ENCODE measurements at regions not wholly inside any gene's neighbourhood (a gene's known extent, or its start where the extent isn't known, plus 50 kb on each side); places are given as distances from the start of the nearest gene placed in this dataset.
A peak's percentile ranks its signal among the peaks of the same experiment; 100 is the strongest.

GRCh38 chr3:16104156-16104555 lies 70.3 kb upstream of the GALNT15 start:
- H3K4me2 ChIP-seq (ENCODE audit: low read depth, low read length), result no peak overlapping the region; the same call in 1 of the 2 replicates
- in situ Hi-C loops (cut with MboI; ENCODE audit: low sequenced_read_pairs) (no loop called here), intact Hi-C loops (cut with micrococcal nuclease) (loop anchor here (5.0 kb wide), 2 partner anchors 33 to 57 kb away; no protein-coding TSS in a partner anchor), dilution Hi-C loops (cut with HindIII; ENCODE audit: low sequenced_read_pairs, unreplicated experiment) (no loop called here)
- H2BK5ac ChIP-seq (ENCODE audit: low read depth, low read length, poor library complexity, severe bottlenecking), result peak overlapping the region; percentile 97
- peak overlapping the region; percentile 98 to 99 for H4K8ac ChIP-seq (ENCODE audit: low read depth in 2 of 2, low read length in 2 of 2)
- no peak overlapping the region for H2AK9ac ChIP-seq (replicated peaks; ENCODE audit: low read depth, low read length, poor library complexity)
- H4K20me1 ChIP-seq (ENCODE audit: insufficient read depth, low read length), result no peaks in the 10 kb centered on the region
- H3K79me1 ChIP-seq (ENCODE audit: low read depth in 1 of 2, low read length in 2 of 2), result no peaks in the 10 kb centered on the region; a peak in 1 of 4 replicates
- peak overlapping the region; percentile 99 for H2BK120ac ChIP-seq (ENCODE audit: low read depth, low read length)
- peak overlapping the region; percentile 99 for H2BK15ac ChIP-seq (ENCODE audit: low read depth, low read length)
- H3K9me3 ChIP-seq (ENCODE audit: control insufficient read depth, insufficient read depth, low read length), result no peaks in the 10 kb centered on the region
- H3K4ac ChIP-seq (ENCODE audit: low read depth, low read length), result peak overlapping the region; percentile 93
- peaks cover 6% of the 10 kb centered on the region; the same call in 1 of the 2 replicates for H3K9me1 ChIP-seq (ENCODE audit: insufficient read depth, low read length)
- H3K56ac ChIP-seq (ENCODE audit: extremely low read depth, insufficient read depth, low read length), result peak overlapping the region; percentile 99
- H2BK20ac ChIP-seq (ENCODE audit: low read depth, low read length), result peak overlapping the region; percentile 95
- no peaks in the 10 kb centered on the region for H3K27me3 ChIP-seq (ENCODE audit: control insufficient read depth, insufficient read depth, low read length)
- peak overlapping the region; percentile 94 for H3K18ac ChIP-seq (ENCODE audit: low read depth, low read length)
- ATAC-seq (ENCODE audit: low read depth), result no peak
- DNase-seq, result peak; percentile 34
- no peak for TF ChIP-seq CTCF (conservative IDR thresholded peaks at IDR 0.05; ENCODE audit: low read depth, low read length)
- TF ChIP-seq POLR2A (IDR thresholded peaks at IDR 0.05; ENCODE audit: low read depth, low read length), result no peak
- TF ChIP-seq BHLHE40 (IDR thresholded peaks at IDR 0.05; ENCODE audit: low read depth, low read length), result no peak
- TF ChIP-seq NFE2L2 (IDR thresholded peaks at IDR 0.05; ENCODE audit: low read depth, low read length), result no peak
- no peak for TF ChIP-seq CEBPB (IDR thresholded peaks at IDR 0.05; ENCODE audit: low read depth, low read length)
- TF ChIP-seq RCOR1 (IDR thresholded peaks at IDR 0.05; ENCODE audit: insufficient replicate concordance, low read length), result no peak
- TF ChIP-seq CHD1 (IDR thresholded peaks at IDR 0.05; ENCODE audit: low read depth, low read length), result no peak
- no peak for TF ChIP-seq ELK1 (IDR thresholded peaks at IDR 0.05; ENCODE audit: borderline replicate concordance, low read depth, low read length)
- no peak for TF ChIP-seq USF2 (IDR thresholded peaks at IDR 0.05; ENCODE audit: low read depth, low read length)
- no peak for TF ChIP-seq RAD21 (IDR thresholded peaks at IDR 0.05; ENCODE audit: low read length)
- no peak for TF ChIP-seq RFX5 (IDR thresholded peaks at IDR 0.05; ENCODE audit: low read depth, low read length)
- no peak for TF ChIP-seq FOS (IDR thresholded peaks at IDR 0.05; ENCODE audit: low read depth, low read length)
- TF ChIP-seq SMC3 (IDR thresholded peaks at IDR 0.05; ENCODE audit: low read depth, low read length), result no peak
- TF ChIP-seq MAZ (IDR thresholded peaks at IDR 0.05; ENCODE audit: borderline replicate concordance, low read depth, low read length), result no peak
- no peak for TF ChIP-seq MAFK (IDR thresholded peaks at IDR 0.05; ENCODE audit: low read depth, low read length)
- TF ChIP-seq MXI1 (IDR thresholded peaks at IDR 0.05; ENCODE audit: borderline replicate concordance, low read depth, low read length), result no peak
- H3K23ac ChIP-seq (ENCODE audit: low read depth, low read length), result peak overlapping the region; percentile 72
- H4K5ac ChIP-seq (ENCODE audit: low read depth, low read length), result peak overlapping the region; percentile 90
- ChIA-PET CTCF (interaction anchor here (1.8 kb wide), 1 partner anchor 74 kb away, joined by 6 read pairs; no protein-coding TSS in a partner anchor), POLR2A (ENCODE audit: unreplicated experiment) (interaction anchor here (1.4 to 1.8 kb wide), 2 partner anchors 14 to 44 kb away, joined by 5 to 7 read pairs; no protein-coding TSS in a partner anchor)
- H3K4me3 ChIP-seq (ENCODE audit: insufficient read depth, low read depth, low read length), result no peak overlapping the region
- no peak overlapping the region for H2AFZ ChIP-seq (replicated peaks; ENCODE audit: low read length, poor library complexity)
- H3K27ac ChIP-seq (ENCODE audit: insufficient read depth, low read length), result peak overlapping the region; percentile 96
- no TSS peak for BruUV-seq (replicated peaks)
- H3K9ac ChIP-seq (ENCODE audit: low read depth, low read length), result peak overlapping the region; percentile 70
- H2AK5ac ChIP-seq (ENCODE audit: low read depth, low read length), result peak overlapping the region; percentile 97
- no peaks in the 10 kb centered on the region for H3K36me3 ChIP-seq (ENCODE audit: control insufficient read depth, insufficient read depth, low read length)
- WGBS, 2 experiments (ENCODE audit: extremely low coverage in 2 of 2, insufficient read length in 1 of 2), result no CpG with 5 or more reads among the region's 2 CpGs
- H4K91ac ChIP-seq (ENCODE audit: insufficient read depth, low read depth, low read length), result peak overlapping the region; percentile 99
- peak overlapping the region; percentile 85 for H3K14ac ChIP-seq (replicated peaks; ENCODE audit: low read depth, low read length)
- peaks cover 14% of the 10 kb centered on the region for H3K4me1 ChIP-seq (ENCODE audit: control insufficient read depth, insufficient read depth, low read length)

Measured in IMR-90 (cell line).